SK-N-MC (cell line): ENCODE measurements at regions not wholly inside any gene's neighbourhood (a gene's known extent, or its start where the extent isn't known, plus 50 kb on each side); places are given as distances from the start of the nearest gene placed in this dataset.

ENCODE experiments used
- DNase-seq: peaks from one replicate; pipeline ENCODE4 v3.0.0-alpha.2; 2011; ENCODE audit warnings: low read depth, low spot score
- H3K27ac ChIP-seq: fragments of 200-600 bp; sonication (generic); 2 replicates; pipeline ENCODE4 v1.5.1; 2016; ENCODE audit warnings: mixed run types
- H3K36me3 ChIP-seq: fragments of 200-600 bp; sonication (generic); 2 replicates; pipeline ENCODE4 v1.6.1; 2017; ENCODE audit warnings: antibody characterized with exemption, low read length, mixed read lengths; ENCODE audit not compliant: insufficient read depth
- H3K4me3 ChIP-seq: fragments of 200-600 bp; sonication (generic); 2 replicates; pipeline ENCODE4 v1.5.1; 2016
- H3K9ac ChIP-seq: fragments of 200-600 bp; sonication (generic); 2 replicates; pipeline ENCODE4 v1.8.0; 2017; ENCODE audit warnings: mixed run types, mixed read lengths; ENCODE audit not compliant: insufficient read length
- H3K9me3 ChIP-seq: fragments of 200-600 bp; sonication (generic); 2 replicates; pipeline ENCODE4 v1.6.1; 2017; ENCODE audit warnings: low read depth, mild to moderate bottlenecking, antibody characterized with exemption, low read length, moderate library complexity, mixed read lengths
- EZH2 ChIP-seq: fragments of 200-600 bp; sonication (generic); IDR thresholded peaks from one replicate; pipeline ENCODE4 v1.6.1; 2017; ENCODE audit warnings: antibody characterized with exemption
- FOXP2 ChIP-seq: optimal IDR thresholded peaks from 2 replicates; pipeline ENCODE3; 2011; ENCODE audit warnings: mild to moderate bottlenecking, moderate library complexity; ENCODE audit not compliant: insufficient read depth; ENCODE audit errors: extremely low read length, control extremely low read depth
- POLR2AphosphoS5 ChIP-seq: IDR thresholded peaks from 2 replicates; pipeline ENCODE4 v1.6.1; 2012; ENCODE audit warnings: mild to moderate bottlenecking, low read depth, low read length, borderline replicate concordance

- no peak overlapping the region for H3K4me3 ChIP-seq
- TF ChIP-seq FOXP2, result no peak
- TF ChIP-seq EZH2, result no peak
- TF ChIP-seq POLR2AphosphoS5, result no peak
- no peak for DNase-seq
Observed at GRCh38 chr3:74518610-74519009, 95.8 kb downstream of the CNTN3 start.

GRCh38 chr3:74516019-74516418 lies 98.4 kb downstream of the CNTN3 start:
- Histone ChIP-seq H3K27ac (no peak overlapping the region), H3K4me3 (no peak overlapping the region), H3K9me3 (no peaks in the 10 kb centered on the region), H3K9ac (no peak overlapping the region), H3K36me3 (no peaks in the 10 kb centered on the region)
- TF ChIP-seq EZH2 (no peak), POLR2AphosphoS5 (no peak), FOXP2 (no peak)
- DNase-seq, result no peak

More at GRCh38 chr3:74518610-74519009, 95.8 kb downstream of the CNTN3 start:
- Histone ChIP-seq H3K9ac (no peak overlapping the region), H3K9me3 (no peaks in the 10 kb centered on the region), H3K27ac (no peak overlapping the region), H3K36me3 (no peaks in the 10 kb centered on the region)

GRCh38 chr3:74515451-74515850 lies 99.0 kb downstream of the CNTN3 start:
- H3K9me3 ChIP-seq, result no peaks in the 10 kb centered on the region
- no peak overlapping the region for H3K27ac ChIP-seq
- H3K9ac ChIP-seq, result no peak overlapping the region
- H3K4me3 ChIP-seq, result no peak overlapping the region
- TF ChIP-seq POLR2AphosphoS5, result no peak
- no peak for TF ChIP-seq FOXP2
- no peak for TF ChIP-seq EZH2
- no peaks in the 10 kb centered on the region for H3K36me3 ChIP-seq
- DNase-seq, result no peak

GRCh38 chr3:74511078-74511477 lies 103.4 kb downstream of the CNTN3 start:
- TF ChIP-seq FOXP2, result no peak
- TF ChIP-seq EZH2, result no peak
- TF ChIP-seq POLR2AphosphoS5, result no peak
- no peak for DNase-seq

GRCh38 chr3:74510261-74510818 lies 104.1 kb downstream of the CNTN3 start:
- no peak for DNase-seq
- Histone ChIP-seq H3K27ac (no peak overlapping the region), H3K9me3 (no peaks in the 10 kb centered on the region), H3K9ac (no peak overlapping the region), H3K4me3 (no peak overlapping the region), H3K36me3 (no peaks in the 10 kb centered on the region)
- TF ChIP-seq FOXP2, result no peak
- no peak for TF ChIP-seq EZH2
- TF ChIP-seq POLR2AphosphoS5, result no peak

More at GRCh38 chr3:74511078-74511477, 103.4 kb downstream of the CNTN3 start:
- Histone ChIP-seq H3K9ac (no peak overlapping the region), H3K9me3 (no peaks in the 10 kb centered on the region), H3K27ac (no peak overlapping the region), H3K4me3 (no peak overlapping the region), H3K36me3 (no peaks in the 10 kb centered on the region)

- no peak overlapping the region for H3K27ac ChIP-seq
- H3K4me3 ChIP-seq, result no peak overlapping the region
- no peak overlapping the region for H3K9ac ChIP-seq
- H3K9me3 ChIP-seq, result no peaks in the 10 kb centered on the region
- TF ChIP-seq FOXP2, result no peak
- TF ChIP-seq EZH2, result no peak
- no peak for TF ChIP-seq POLR2AphosphoS5
- no peak for DNase-seq
- no peaks in the 10 kb centered on the region for H3K36me3 ChIP-seq
Observed at GRCh38 chr3:74507691-74508090, 106.8 kb downstream of the CNTN3 start.

- Histone ChIP-seq H3K9ac (no peak overlapping the region), H3K9me3 (no peaks in the 10 kb centered on the region), H3K36me3 (no peaks in the 10 kb centered on the region), H3K4me3 (no peak overlapping the region), H3K27ac (no peak overlapping the region)
- TF ChIP-seq EZH2 (no peak), FOXP2 (no peak), POLR2AphosphoS5 (no peak)
- DNase-seq, result no peak
Observed at GRCh38 chr3:74506246-74506645, 108.2 kb downstream of the CNTN3 start.

GRCh38 chr3:74501007-74501406 lies 113.5 kb downstream of the CNTN3 start:
- TF ChIP-seq EZH2, result no peak
- no peak for TF ChIP-seq POLR2AphosphoS5
- TF ChIP-seq FOXP2, result no peak
- no peak overlapping the region for H3K4me3 ChIP-seq
- H3K27ac ChIP-seq, result no peak overlapping the region
- no peaks in the 10 kb centered on the region for H3K36me3 ChIP-seq
- H3K9ac ChIP-seq, result no peak overlapping the region
- no peaks in the 10 kb centered on the region for H3K9me3 ChIP-seq
- DNase-seq, result no peak

- Histone ChIP-seq H3K9ac (no peak overlapping the region), H3K4me3 (no peak overlapping the region), H3K36me3 (no peaks in the 10 kb centered on the region), H3K9me3 (no peaks in the 10 kb centered on the region), H3K27ac (no peak overlapping the region)
- TF ChIP-seq EZH2, result no peak
- no peak for TF ChIP-seq FOXP2
- TF ChIP-seq POLR2AphosphoS5, result no peak
- no peak for DNase-seq
Observed at GRCh38 chr3:74500257-74500656, 114.2 kb downstream of the CNTN3 start.

GRCh38 chr3:74491874-74492273 lies 122.6 kb downstream of the CNTN3 start:
- H3K9ac ChIP-seq, result no peak overlapping the region
- no peaks in the 10 kb centered on the region for H3K9me3 ChIP-seq
- no peaks in the 10 kb centered on the region for H3K36me3 ChIP-seq
- H3K4me3 ChIP-seq, result no peak overlapping the region
- TF ChIP-seq EZH2 (no peak), POLR2AphosphoS5 (no peak)
- no peak for DNase-seq
- H3K27ac ChIP-seq, result no peak overlapping the region
